GM18858 (cell line): ENCODE measurements at regions not wholly inside any gene's neighbourhood (a gene's known extent, or its start where the extent isn't known, plus 50 kb on each side); places are given as distances from the start of the nearest gene placed in this dataset.

Experiments
- ATAC-seq: cut with Tn5 transposase; IDR thresholded peaks from one replicate; pipeline ENCODE4 v1.9.1; 2021; ENCODE audit not compliant: unreplicated experiment

DNA sequence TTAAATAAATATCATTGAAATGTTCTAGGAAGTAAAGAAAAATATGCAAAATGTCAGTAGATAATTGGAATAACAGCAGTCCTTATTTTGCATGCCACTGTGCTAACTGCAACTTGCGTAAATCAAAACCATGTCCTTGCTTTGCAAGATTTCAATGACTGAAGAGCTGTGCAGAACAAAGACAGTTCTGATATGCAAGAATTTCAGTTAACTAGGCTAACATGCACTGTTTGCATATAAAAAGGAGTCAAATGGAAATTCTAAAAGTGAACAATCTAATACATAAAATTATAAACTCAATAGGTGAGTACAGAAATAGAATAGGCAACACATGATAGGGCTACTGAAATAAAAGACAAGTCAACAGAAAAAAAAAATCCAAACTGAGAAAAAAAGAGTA, 1844.6 kb upstream of the NUDT12 start:
- no peak for ATAC-seq

- no peak for ATAC-seq
These were observed 1835.2 kb upstream of the NUDT12 start for GRCh38 chr5:105397749-105398148.

- ATAC-seq: no peak
These were observed 1830.1 kb upstream of the NUDT12 start for GRCh38 chr5:105392710-105393149.

DNA sequence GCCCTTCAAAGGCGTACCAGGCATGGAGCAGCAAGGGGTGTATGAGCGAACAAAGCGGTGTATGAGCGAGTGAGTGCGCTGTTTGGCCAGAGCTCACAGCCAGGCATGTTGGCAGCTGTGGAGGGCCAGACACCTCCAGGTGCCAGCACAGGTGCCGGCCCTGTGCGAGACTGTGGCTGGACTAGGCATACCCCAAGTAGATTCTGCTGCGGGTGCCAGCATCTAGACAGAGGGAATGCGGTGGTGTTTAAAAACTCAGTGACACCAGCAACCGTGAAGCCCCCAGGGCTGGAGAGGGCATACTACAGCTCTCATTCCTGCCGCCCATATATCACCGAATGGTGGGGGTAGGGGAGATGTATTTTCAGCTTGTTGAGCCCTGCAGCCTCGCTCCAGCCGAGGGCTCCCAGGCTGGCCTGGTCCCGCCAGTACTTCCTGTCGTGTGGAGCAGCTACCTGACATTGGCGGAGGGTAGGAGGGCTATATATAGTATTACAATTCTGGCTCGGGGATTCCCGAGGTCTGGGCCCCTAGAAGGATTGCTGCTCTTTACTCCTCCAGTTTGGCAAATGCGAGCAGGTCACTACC, 1829.6 kb upstream of the NUDT12 start:
- ATAC-seq: no peak

- ATAC-seq: no peak
These were observed 1817.5 kb upstream of the NUDT12 start for GRCh38 chr5:105380126-105380525.

DNA sequence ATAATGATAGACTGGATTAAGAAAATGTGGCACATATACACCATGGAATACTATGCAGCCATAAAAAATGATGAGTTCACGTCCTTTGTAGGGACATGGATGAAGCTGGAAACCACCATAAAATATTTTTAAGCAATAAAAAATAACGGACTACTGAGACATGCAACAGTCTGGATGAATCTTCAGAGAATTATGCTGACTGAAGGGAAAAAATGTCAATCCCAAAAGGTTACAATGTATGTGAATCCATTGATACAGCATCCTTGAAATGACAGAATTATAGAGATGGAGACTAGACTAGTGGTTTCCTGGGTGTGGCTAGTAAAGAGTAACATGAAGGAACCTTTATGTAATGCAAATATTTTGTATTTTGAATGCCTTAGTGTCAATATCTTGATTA, 1808.6 kb upstream of the NUDT12 start:
- ATAC-seq: no peak

DNA sequence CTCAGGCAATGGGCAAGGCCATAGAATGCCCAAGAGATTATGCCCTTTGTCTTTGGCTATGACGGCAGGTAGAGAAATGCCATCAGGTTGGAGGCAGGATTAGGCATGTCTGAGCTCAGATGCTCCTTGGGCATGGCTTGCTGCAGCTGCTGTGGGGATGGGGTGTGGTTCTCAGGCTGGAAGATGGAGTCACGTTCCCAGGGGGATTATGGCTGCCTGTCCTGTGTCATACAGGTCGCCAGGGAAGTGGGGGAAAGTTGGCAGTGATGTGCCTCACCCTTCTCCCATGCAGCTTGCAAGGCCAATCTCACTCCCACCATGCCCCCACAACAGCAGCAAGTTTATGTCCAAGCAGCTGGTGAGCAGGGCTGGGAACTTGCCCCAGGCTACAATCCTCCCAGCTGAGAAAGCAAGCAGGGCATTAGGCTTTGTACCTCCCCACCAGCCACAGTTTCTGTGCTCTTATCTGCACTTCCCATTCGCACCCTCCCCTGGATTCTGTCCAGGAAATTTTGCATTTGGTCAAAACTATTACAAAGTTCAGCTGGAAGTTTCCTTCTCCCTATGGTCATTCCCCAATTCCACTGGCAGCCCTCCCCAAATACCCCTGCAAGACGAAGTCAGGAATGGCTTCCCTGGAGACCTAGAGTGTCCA, 1788.0 kb upstream of the NUDT12 start:
- no peak for ATAC-seq

GRCh38 chr5:105331558-105331957, 1769.0 kb upstream of the NUDT12 start:
- no peak for ATAC-seq

DNA sequence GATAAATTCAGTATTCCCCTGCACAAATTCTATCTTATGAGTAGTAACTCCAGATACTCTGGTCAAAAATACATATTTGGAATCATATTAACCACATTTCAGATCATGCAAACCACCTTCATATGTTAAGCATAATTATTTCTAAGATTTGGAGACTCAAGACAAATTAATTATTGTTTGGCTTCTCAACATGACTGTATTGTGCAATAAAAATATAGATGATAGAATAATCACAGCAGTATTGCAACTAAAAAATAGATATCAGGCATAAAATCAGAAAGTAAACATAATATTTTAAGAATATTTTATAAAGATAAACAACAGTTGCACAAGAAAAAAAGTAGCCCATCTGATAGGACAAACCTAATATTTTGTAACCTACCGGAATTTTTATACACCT, 1767.6 kb upstream of the NUDT12 start:
- ATAC-seq: no peak

DNA sequence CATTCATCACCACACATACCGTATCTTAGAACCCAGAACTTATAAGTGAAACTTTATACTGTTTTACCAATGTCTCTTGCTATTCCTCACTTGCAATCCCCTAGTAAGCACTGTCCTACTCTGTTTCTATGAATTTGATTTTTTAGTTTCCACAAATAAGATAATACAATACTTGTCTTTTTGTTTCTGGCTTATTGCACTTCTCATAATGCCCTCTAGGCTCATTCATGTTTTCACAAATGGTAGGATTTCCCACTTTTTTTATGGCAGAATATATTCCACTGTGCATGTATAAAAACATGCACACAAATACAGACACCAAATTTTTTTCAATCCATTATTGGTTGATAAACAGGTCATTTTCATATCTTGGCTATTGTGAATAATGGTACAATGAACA, 1742.3 kb upstream of the NUDT12 start:
- ATAC-seq: no peak

DNA sequence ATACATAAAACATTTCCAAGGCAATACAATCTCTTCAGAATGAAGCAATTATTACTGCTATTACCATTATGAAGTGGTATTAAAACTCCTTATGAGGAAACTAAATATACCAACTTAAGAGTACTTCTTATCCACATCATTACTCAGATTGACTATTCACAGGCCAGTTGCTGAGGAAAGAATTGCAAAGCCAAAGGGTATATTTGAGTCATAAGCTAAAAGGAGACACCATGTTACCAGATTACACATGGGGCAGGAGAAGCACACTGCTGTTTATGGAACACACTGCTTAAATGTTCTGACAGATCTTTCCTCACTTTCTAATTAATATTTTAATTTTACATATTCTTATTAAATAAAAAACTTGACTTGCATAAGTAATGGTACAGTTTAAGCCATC, 1726.4 kb upstream of the NUDT12 start:
- ATAC-seq: no peak

DNA sequence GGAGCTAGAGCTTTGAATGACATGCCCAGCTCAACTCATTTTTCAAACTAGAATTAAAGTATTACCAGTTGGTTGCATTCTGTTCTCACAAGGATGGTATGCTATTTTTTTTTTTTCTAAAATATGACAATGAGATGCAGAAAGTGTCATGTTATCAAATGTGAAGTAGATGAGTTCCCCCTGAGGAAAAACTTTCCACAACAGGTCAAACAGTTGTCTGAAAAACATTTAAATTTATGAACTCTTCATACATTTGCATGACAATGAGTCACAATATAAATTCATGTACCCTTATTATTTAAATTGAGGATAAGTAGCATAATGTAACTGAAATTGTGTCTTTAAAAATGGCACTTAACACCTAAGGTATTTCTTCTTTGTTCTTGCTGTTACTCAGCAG, 1720.5 kb upstream of the NUDT12 start:
- no peak for ATAC-seq

DNA sequence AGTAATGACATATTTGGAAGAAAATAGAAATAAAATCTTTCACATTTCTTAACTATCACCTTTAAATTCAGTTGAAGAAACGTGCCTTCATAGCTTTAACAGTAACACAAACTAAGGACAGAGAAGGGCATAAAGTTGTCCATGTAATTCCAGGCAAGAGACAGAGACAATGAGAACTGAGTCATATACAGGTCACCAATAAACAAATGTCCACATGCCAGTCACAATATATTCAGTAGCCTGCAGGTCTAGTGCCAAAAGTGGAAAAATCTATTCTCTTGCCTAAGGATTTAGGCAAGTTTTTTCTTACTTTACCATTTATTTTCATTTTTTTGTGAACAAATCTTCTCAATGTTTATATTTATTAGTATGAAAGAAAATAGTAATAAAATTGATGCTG, 1711.5 kb upstream of the NUDT12 start:
- no peak for ATAC-seq

- ATAC-seq: no peak
These were observed 1700.9 kb upstream of the NUDT12 start for GRCh38 chr5:105263515-105263914.

DNA sequence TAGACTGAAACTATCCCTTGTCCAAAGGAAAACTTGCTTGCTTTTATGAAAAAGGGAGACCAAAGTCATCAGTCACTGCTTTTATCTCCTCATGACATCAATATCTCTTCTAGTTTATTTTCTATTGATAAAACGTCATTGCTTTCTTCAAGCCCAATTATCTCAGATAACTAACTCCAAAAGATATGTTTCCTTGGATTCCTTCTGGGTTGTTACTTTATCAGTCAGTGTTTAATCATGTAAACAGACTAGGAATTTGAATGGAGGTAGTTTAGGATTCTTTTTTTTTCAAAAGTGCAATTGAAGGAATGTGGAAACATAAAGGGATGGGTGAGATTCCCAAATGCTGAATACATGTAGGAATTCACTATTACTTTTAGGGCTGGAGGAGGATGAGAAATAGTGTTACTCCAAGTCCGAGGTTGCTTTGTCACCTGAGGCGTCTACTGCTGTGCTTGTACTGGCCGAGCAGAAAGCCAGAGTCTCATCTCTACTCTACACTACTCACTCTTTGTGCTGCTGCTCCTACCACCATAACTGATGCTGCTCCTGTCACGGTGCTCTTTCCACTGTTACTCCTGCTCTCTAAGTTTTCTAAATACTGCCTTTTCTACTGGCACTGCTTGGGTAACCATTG, 1697.1 kb upstream of the NUDT12 start:
- no peak for ATAC-seq

DNA sequence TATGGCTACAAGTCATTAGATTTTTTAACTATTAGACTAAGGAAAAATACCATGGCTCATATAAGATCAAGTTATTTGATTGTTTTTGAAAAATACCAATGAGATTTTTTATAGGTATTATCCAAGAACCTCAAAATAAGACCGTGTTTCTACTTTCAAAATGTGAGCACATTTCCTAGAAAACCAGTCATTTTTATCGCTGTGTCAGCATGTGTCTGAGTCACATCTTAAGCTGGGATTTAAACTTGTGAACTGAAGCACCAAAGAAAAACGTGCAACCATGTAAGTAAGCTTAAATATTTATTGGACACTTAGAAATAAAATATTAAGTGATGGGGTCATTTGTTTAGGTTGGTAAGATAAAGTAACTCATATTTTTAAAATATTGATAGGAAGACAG, 1676.0 kb upstream of the NUDT12 start:
- no peak for ATAC-seq

DNA sequence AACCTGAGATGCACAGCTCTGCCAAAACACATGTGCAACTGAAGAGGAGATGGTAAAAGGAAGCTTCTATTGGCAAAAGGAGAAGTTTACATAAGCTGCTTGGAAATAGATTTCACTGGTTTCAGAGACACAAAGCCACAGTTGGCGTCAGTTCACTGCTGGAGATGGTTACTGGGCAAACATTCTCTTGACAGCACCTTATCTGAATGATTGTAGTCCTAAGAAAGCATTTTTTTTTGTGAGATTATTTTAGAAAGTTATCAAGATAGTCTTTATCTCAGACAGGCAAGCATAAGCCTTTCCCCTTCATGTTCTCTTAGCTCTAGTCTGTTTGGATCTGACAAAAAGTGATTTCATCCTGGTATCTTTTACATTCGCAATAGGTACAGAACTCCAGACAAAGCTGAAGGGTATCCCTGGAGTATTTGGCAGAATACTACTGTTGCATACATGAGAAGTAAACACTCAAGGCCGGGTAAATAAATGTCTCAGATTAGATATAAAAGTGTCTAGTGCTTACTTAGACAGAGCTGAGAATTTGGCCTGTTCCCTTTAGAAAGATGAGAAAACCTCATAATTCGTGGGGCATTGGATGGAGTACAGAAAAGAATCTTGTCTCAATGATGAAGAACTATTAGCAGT, 1668.0 kb upstream of the NUDT12 start:
- no peak for ATAC-seq

DNA sequence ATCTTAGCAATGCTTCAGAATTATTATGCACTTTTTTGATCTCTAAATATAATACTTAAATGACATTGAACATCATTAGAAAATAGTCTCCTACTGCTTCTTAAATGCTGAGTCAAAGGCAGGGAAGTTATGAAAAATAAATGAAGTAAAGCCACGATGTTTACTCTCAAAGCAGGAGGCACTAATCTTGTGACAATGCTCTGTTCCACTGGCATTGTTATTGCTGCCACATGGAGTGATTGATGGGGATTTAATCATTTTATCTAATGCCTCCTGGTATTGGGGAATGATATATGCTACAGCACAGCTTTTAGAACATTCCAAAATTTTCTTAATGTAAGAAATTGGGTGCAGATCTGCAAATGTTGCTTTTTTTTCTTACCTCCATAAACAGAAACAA, 1655.4 kb upstream of the NUDT12 start:
- ATAC-seq: no peak

DNA sequence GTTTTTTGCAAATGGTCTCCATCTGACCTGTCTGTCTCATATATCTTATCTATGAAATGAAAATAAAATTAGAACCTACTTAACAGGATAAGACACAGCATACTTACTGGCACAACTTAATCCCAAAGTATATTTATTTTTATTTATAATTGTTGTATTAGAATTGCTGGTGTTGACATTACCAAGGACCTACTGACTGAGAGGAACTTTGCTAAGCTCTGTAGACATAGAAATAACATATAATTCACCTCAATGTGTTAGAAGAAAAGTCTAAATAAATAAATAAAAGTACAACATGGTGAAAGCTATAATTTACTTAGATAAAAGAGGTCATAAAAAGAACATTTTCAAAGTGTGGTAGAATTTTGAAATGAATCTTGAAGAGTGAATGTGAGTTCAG, 1650.5 kb upstream of the NUDT12 start:
- no peak for ATAC-seq

GRCh38 chr5:105207066-105207465, 1644.5 kb upstream of the NUDT12 start:
- no peak for ATAC-seq

DNA sequence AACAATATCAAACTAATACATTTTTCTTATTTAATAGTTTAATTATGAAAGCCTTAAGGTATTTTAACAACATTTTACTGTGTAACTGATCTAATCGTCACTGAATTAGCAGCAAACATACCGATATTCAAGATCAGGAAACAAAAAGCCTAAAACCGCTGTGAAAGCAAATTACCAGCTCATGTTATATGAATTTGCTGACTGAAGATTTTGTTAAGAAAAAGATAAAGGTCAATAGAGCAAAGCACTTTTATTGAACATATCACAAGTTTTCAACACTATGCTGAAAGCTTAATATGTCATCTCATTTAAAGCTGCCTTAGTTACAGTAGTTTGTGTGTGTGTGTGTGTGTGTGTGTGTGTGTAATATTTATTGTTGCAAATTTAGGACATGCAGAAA, 1634.9 kb upstream of the NUDT12 start:
- no peak for ATAC-seq

- no peak for ATAC-seq
These were observed 1633.2 kb upstream of the NUDT12 start for GRCh38 chr5:105195765-105196164.
